Testis (tissue), 2 donors: ENCODE measurements at regions not wholly inside any gene's neighbourhood (a gene's known extent, or its start where the extent isn't known, plus 50 kb on each side); places are given as distances from the start of the nearest gene placed in this dataset.

Source experiments
- DNase-seq: peaks from one replicate; pipeline ENCODE4 v3.0.0-alpha.2; 2019
- H3K27ac ChIP-seq, 2 donors: fragments of 200-600 bp; sonication (generic); one replicate each; pipeline ENCODE4 v1.5.1; 2019
- H3K27me3 ChIP-seq: fragments of 200-600 bp; sonication (generic); one replicate; pipeline ENCODE4 v1.5.1; 2019
- H3K36me3 ChIP-seq: fragments of 200-600 bp; sonication (generic); one replicate; pipeline ENCODE4 v1.5.1; 2017; ENCODE audit warnings: low read depth; ENCODE audit errors: missing control alignments
- H3K4me1 ChIP-seq: fragments of 200-600 bp; sonication (generic); one replicate; pipeline ENCODE4 v1.5.1; 2019
- H3K4me3 ChIP-seq, 2 donors: fragments of 200-600 bp; sonication (generic); one replicate each; pipeline ENCODE4 v1.5.1; 2017 to 2019
- H3K9me3 ChIP-seq: fragments of 200-600 bp; sonication (generic); one replicate; pipeline ENCODE4 v1.5.1; 2017
- CTCF ChIP-seq, 3 experiments: fragments of 450-650 bp in 2 of 3; fragments of 200-600 bp in 1 of 3; sonication (generic) in 1 of 3; IDR thresholded peaks; one replicate each; pipeline ENCODE4 v1.5.1; 2016 to 2019; ENCODE audit warnings: antibody characterized with exemption in 3 of 3, mild to moderate bottlenecking in 2 of 3, moderate library complexity in 1 of 3
- POLR2A ChIP-seq: fragments of 450-650 bp; IDR thresholded peaks from one replicate; pipeline ENCODE4 v1.6.1; 2017; ENCODE audit warnings: antibody characterized with exemption, mild to moderate bottlenecking, moderate library complexity
- WGBS, 2 donors: methylation state at CpG; one replicate each; pipeline ENCODE4 v1.1.5; 2018; 5-methylcytosine and 5-hydroxymethylcytosine counted together
- intact Hi-C: fragments of 100-400 bp; cut with DNase I; formaldehyde crosslinking; loops from one replicate; pipeline ENCODE4 v1.15.1; 2023; ENCODE audit warnings: low total_unique reads

- H3K4me1 ChIP-seq = no peaks in the 10 kb centered on the region
- H3K36me3 ChIP-seq = no peaks in the 10 kb centered on the region
- TF ChIP-seq CTCF (IDR thresholded peaks at IDR 0.05) (no peak), POLR2A (no peak)
- no peaks in the 10 kb centered on the region for H3K9me3 ChIP-seq
- no peak overlapping the region for H3K27ac ChIP-seq
- H3K4me3 ChIP-seq = no peak overlapping the region
- intact Hi-C loops = no loop called here
- no peaks in the 10 kb centered on the region for H3K27me3 ChIP-seq
- DNase-seq = no peak
- 81 to 89% methylated on average over 2 of the region's 2 CpGs for WGBS, 2 donors
Observed at GRCh38 chr15:73821181-73821580, 52.2 kb upstream of the TBC1D21 start.

- no peaks in the 10 kb centered on the region for H3K9me3 ChIP-seq
- no peak overlapping the region for H3K27ac ChIP-seq
- H3K36me3 ChIP-seq = no peaks in the 10 kb centered on the region
- TF ChIP-seq POLR2A (no peak), CTCF (IDR thresholded peaks at IDR 0.05) (no peak)
- H3K27me3 ChIP-seq = no peaks in the 10 kb centered on the region
- intact Hi-C loops = no loop called here
- DNase-seq = peak; percentile 34
- no peaks in the 10 kb centered on the region for H3K4me1 ChIP-seq
- 34 to 35% methylated on average over 3 of the region's 3 CpGs for WGBS, 2 donors
- no peak overlapping the region for H3K4me3 ChIP-seq
Observed at GRCh38 chr15:73822998-73823397, 50.4 kb upstream of the TBC1D21 start.
